Transverse colon (tissue), 4 donors: ENCODE measurements at regions not wholly inside any gene's neighbourhood (a gene's known extent, or its start where the extent isn't known, plus 50 kb on each side); places are given as distances from the start of the nearest gene placed in this dataset.

Source experiments
- DNase-seq: peaks from one replicate; pipeline ENCODE4 v3.0.0-alpha.2; 2019
- H3K27ac ChIP-seq, 4 donors: fragments of 200-600 bp; sonication (generic); 2 replicates each; pipeline ENCODE4 v1.5.1; 2016 to 2018; ENCODE audit warnings: inconsistent platforms in 4 of 4
- H3K27me3 ChIP-seq: fragments of 200-600 bp; sonication (generic); 2 replicates; pipeline ENCODE4 v1.5.1; 2017; ENCODE audit warnings: inconsistent platforms
- H3K36me3 ChIP-seq, 4 donors: fragments of 200-600 bp; sonication (generic); 2 replicates each; pipeline ENCODE4 v1.5.1; 2017 to 2019; ENCODE audit warnings: inconsistent platforms in 4 of 4
- H3K4me1 ChIP-seq, 4 donors: fragments of 200-600 bp; sonication (generic); 2 replicates each; pipeline ENCODE4 v1.5.1; 2017 to 2020; ENCODE audit warnings: inconsistent platforms in 4 of 4
- H3K4me3 ChIP-seq, 4 donors: fragments of 200-600 bp; sonication (generic); 1 replicate in 1 of 4; 2 replicates in 3 of 4; pipeline versions ENCODE4 v1.5.1 to v1.6.1; 2017 to 2019; ENCODE audit warnings: inconsistent platforms in 4 of 4
- H3K9me3 ChIP-seq, 2 donors: fragments of 200-600 bp; sonication (generic); 2 replicates each; pipeline ENCODE4 v1.5.1; 2017 to 2019; ENCODE audit warnings: inconsistent platforms in 2 of 2
- CTCF ChIP-seq, 5 experiments: fragments of 200-600 bp in 3 of 5; fragments of 450-650 bp in 2 of 5; sonication (generic) in 3 of 5; IDR thresholded peaks; 1 replicate in 2 of 5; 2 replicates in 3 of 5; pipeline ENCODE4 v1.5.1; 2016 to 2017; ENCODE audit warnings: antibody characterized with exemption in 5 of 5, inconsistent platforms in 3 of 5, mild to moderate bottlenecking in 2 of 5, moderate library complexity in 1 of 5
- EP300 ChIP-seq: sonication (generic); formaldehyde crosslinking; IDR thresholded peaks from one replicate; pipeline ENCODE4 v1.6.1; 2017; ENCODE audit warnings: antibody characterized with exemption, low read depth
- POLR2A ChIP-seq: fragments of 450-650 bp; IDR thresholded peaks from one replicate; pipeline ENCODE4 v1.6.1; 2016; ENCODE audit warnings: antibody characterized with exemption, mild to moderate bottlenecking, moderate library complexity
- POLR2AphosphoS5 ChIP-seq, 3 donors: sonication (generic); formaldehyde crosslinking; IDR thresholded peaks; one replicate each; pipeline ENCODE4 v1.6.1; 2016; ENCODE audit warnings: antibody characterized with exemption in 3 of 3
- WGBS, 2 donors: methylation state at CpG; one replicate each; pipeline ENCODE4 v1.1.5; 2018; ENCODE audit warnings: low coverage in 1 of 2; 5-methylcytosine and 5-hydroxymethylcytosine counted together
- in situ Hi-C, 4 donors: fragments of 200-750 bp; cut with MboI; loops; one replicate each; pipeline versions ENCODE4 v1.15.0 to v1.15.1; 2017; ENCODE audit warnings: low sequenced_read_pairs in 3 of 4, low pct_ligation_motif_present in 1 of 4, low pct_unique_long_range_greater_than_20kb in 1 of 4
- intact Hi-C: fragments of 100-400 bp; cut with DNase I; formaldehyde crosslinking; loops from one replicate; pipeline ENCODE4 v1.15.1; 2023; ENCODE audit warnings: low total_unique reads

GRCh38 chr22:48258811-48259210, 1496.4 kb downstream of the TBC1D22A start:
- no peaks in the 10 kb centered on the region for H3K36me3 ChIP-seq

GRCh38 chr22:48258064-48258701, 1495.7 kb downstream of the TBC1D22A start:
- Histone ChIP-seq H3K27ac (no peak overlapping the region), H3K4me3 (no peak overlapping the region), H3K36me3 (no peaks in the 10 kb centered on the region), H3K9me3 (no peaks in the 10 kb centered on the region), H3K4me1 (peaks cover 6 to 19% (median 15%) of the 10 kb centered on the region in 4 donors), H3K27me3 (peaks cover 4% of the 10 kb centered on the region)
- in situ Hi-C loops: no loop called here
- DNase-seq: no peak
- intact Hi-C loops: no loop called here
- TF ChIP-seq EP300: no peak
- no peak for TF ChIP-seq POLR2AphosphoS5 (IDR thresholded peaks at IDR 0.05)
- no peak for TF ChIP-seq POLR2A
- no peak for TF ChIP-seq CTCF (IDR thresholded peaks at IDR 0.05)
- 66 to 79% methylated on average over 4 to 12 of the region's 12 CpGs for WGBS, 2 donors

More at GRCh38 chr22:48258811-48259210, 1496.4 kb downstream of the TBC1D22A start:
- Histone ChIP-seq H3K9me3 (no peaks in the 10 kb centered on the region), H3K4me1 (peaks cover 5 to 16% (median 13%) of the 10 kb centered on the region in 4 donors), H3K4me3 (no peak overlapping the region), H3K27me3 (peaks cover 4% of the 10 kb centered on the region), H3K27ac (no peak overlapping the region)
- no peak for DNase-seq
- in situ Hi-C loops: no loop called here
- intact Hi-C loops: no loop called here
- WGBS, 2 donors: 85% methylated on average over 8 of the region's 8 CpGs; no CpG with 5 or more reads in 1 of the 2 donors
- TF ChIP-seq CTCF (IDR thresholded peaks at IDR 0.05): no peak
- no peak for TF ChIP-seq POLR2AphosphoS5 (IDR thresholded peaks at IDR 0.05)
- no peak for TF ChIP-seq POLR2A
- TF ChIP-seq EP300: no peak

- TF ChIP-seq EP300 (no peak), CTCF (IDR thresholded peaks at IDR 0.05) (no peak), POLR2AphosphoS5 (IDR thresholded peaks at IDR 0.05) (no peak), POLR2A (no peak)
- no peak overlapping the region for H3K4me3 ChIP-seq
- no peaks in the 10 kb centered on the region for H3K9me3 ChIP-seq
- 68 to 73% methylated on average over 4 to 7 of the region's 7 CpGs for WGBS, 2 donors
- H3K4me1 ChIP-seq: peaks cover 6 to 19% (median 15%) of the 10 kb centered on the region in 4 donors
- in situ Hi-C loops (no loop called here), intact Hi-C loops (no loop called here)
- H3K36me3 ChIP-seq: no peaks in the 10 kb centered on the region
- peaks cover 4% of the 10 kb centered on the region for H3K27me3 ChIP-seq
- H3K27ac ChIP-seq: no peak overlapping the region
- no peak for DNase-seq
These were observed 1495.2 kb downstream of the TBC1D22A start for GRCh38 chr22:48257685-48258055.

GRCh38 chr22:48256776-48257684, 1494.6 kb downstream of the TBC1D22A start:
- TF ChIP-seq POLR2AphosphoS5 (IDR thresholded peaks at IDR 0.05) (no peak), EP300 (no peak), POLR2A (no peak)
- WGBS, 2 donors: 88 to 94% methylated on average over 2 to 21 of the region's 21 CpGs
- no peaks in the 10 kb centered on the region for H3K36me3 ChIP-seq
- no peak overlapping the region for H3K27ac ChIP-seq
- no peaks in the 10 kb centered on the region for H3K9me3 ChIP-seq
- no peak for DNase-seq
- H3K27me3 ChIP-seq: peaks cover 4% of the 10 kb centered on the region
- H3K4me3 ChIP-seq: no peak overlapping the region
- in situ Hi-C loops: no loop called here
- peaks cover 6 to 19% (median 15%) of the 10 kb centered on the region in 4 donors for H3K4me1 ChIP-seq
- intact Hi-C loops: no loop called here
